ENCODE measurements at regions not wholly inside any gene's neighbourhood (a gene's known extent, or its start where the extent isn't known, plus 50 kb on each side); places are given as distances from the start of the nearest gene placed in this dataset.

DNA sequence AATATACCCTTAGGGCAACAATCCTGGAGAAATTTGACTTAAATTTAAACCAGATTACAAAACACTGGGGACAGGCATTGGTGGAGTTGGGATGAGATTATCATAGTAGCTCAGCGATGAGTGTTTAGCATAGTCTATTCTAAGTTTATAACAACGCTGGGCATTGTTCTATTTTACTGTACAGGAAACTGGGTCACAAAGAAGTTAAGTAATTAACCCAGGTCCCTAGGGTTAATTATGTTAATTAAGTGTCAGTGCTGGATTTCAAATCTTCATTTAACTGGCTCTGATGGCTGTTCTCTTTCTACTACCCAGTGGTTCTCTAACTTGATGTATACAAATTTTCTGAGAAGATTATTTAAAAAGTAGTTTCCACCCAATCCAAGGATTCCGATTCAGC is 388.9 kb downstream of the KCNRG start:
- TF ChIP-seq EZH2 (IDR thresholded peaks at IDR 0.05; ENCODE audit: insufficient read depth, low read length) = no peak
- TF ChIP-seq, protein P1, sequence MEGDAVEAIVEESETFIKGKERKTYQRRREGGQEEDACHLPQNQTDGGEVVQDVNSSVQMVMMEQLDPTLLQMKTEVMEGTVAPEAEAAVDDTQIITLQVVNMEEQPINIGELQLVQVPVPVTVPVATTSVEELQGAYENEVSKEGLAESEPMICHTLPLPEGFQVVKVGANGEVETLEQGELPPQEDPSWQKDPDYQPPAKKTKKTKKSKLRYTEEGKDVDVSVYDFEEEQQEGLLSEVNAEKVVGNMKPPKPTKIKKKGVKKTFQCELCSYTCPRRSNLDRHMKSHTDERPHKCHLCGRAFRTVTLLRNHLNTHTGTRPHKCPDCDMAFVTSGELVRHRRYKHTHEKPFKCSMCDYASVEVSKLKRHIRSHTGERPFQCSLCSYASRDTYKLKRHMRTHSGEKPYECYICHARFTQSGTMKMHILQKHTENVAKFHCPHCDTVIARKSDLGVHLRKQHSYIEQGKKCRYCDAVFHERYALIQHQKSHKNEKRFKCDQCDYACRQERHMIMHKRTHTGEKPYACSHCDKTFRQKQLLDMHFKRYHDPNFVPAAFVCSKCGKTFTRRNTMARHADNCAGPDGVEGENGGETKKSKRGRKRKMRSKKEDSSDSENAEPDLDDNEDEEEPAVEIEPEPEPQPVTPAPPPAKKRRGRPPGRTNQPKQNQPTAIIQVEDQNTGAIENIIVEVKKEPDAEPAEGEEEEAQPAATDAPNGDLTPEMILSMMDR (IDR thresholded peaks at IDR 0.05; ENCODE audit: insufficient read depth, low read depth, low read length) = no peak

Measured in astrocyte (in vitro differentiated cells and primary cell).